IMR-90 (cell line): ENCODE measurements at regions not wholly inside any gene's neighbourhood (a gene's known extent, or its start where the extent isn't known, plus 50 kb on each side); places are given as distances from the start of the nearest gene placed in this dataset.
A peak's percentile ranks its signal among the peaks of the same experiment; 100 is the strongest.

Experiments used
- ATAC-seq: fragments of 200-7000 bp; cut with Tn5 transposase; 2 replicates; pipeline ENCODE4 v1.9.1; 2020; ENCODE audit warnings: low read depth, mild to moderate bottlenecking, moderate library complexity
- BruUV-seq: library from RNA; stranded (reverse); fragments of 400-500 nt; replicated peaks from 2 replicates; lab custom pipeline; 2021; lab: Mats Ljungman, UMichigan
- CTCF ChIA-PET: fragments of 300-600 bp; formaldehyde crosslinking; extraction: SDS; loops from one replicate; lab custom pipeline; 2021; ENCODE audit warnings: antibody characterized with exemption; lab: Yijun Ruan, JAX
- POLR2A ChIA-PET: fragments of 300-600 bp; sonication (Branson Sonifier 250); formaldehyde crosslinking; loops from one replicate; lab custom pipeline; 2022; ENCODE audit warnings: antibody characterized with exemption; ENCODE audit not compliant: unreplicated experiment; lab: Charles Lee
- DNase-seq: peaks from one replicate; pipeline ENCODE4 v3.0.0; 2013
- H2AFZ ChIP-seq: replicated peaks from 2 replicates; pipeline ENCODE3; 2013; ENCODE audit warnings: low read length, mild to moderate bottlenecking; ENCODE audit not compliant: poor library complexity
- H2AK5ac ChIP-seq: 2 replicates; pipeline ENCODE4 v1.6.1; 2013; ENCODE audit warnings: low read depth, low read length, inconsistent platforms
- H2AK9ac ChIP-seq: replicated peaks from 2 replicates; pipeline ENCODE3; 2013; ENCODE audit warnings: mild to moderate bottlenecking, low read depth, low read length, moderate library complexity; ENCODE audit not compliant: poor library complexity
- H2BK120ac ChIP-seq: 2 replicates; pipeline ENCODE4 v1.6.1; 2013; ENCODE audit warnings: low read depth, low read length, inconsistent platforms
- H2BK15ac ChIP-seq: 3 replicates; pipeline ENCODE4 v1.6.1; 2013; ENCODE audit warnings: low read depth, low read length, inconsistent platforms
- H2BK20ac ChIP-seq: 2 replicates; pipeline ENCODE4 v1.6.1; 2013; ENCODE audit warnings: low read depth, mild to moderate bottlenecking, inconsistent platforms, low read length, moderate library complexity
- H2BK5ac ChIP-seq: 2 replicates; pipeline ENCODE4 v1.6.1; 2013; ENCODE audit warnings: mild to moderate bottlenecking, low read depth, low read length, inconsistent platforms; ENCODE audit not compliant: poor library complexity, severe bottlenecking
- H3K14ac ChIP-seq: replicated peaks from 2 replicates; pipeline ENCODE4 v1.6.1; 2013; ENCODE audit warnings: low read depth, low read length, inconsistent platforms
- H3K18ac ChIP-seq: 2 replicates; pipeline ENCODE4 v1.6.1; 2013; ENCODE audit warnings: low read depth, low read length, control low read depth
- H3K23ac ChIP-seq: 2 replicates; pipeline ENCODE4 v1.6.1; 2013; ENCODE audit warnings: low read depth, low read length, inconsistent platforms
- H3K27ac ChIP-seq: 2 replicates; pipeline ENCODE4 v1.5.1; 2013; ENCODE audit warnings: mild to moderate bottlenecking, control low read depth, low read length; ENCODE audit not compliant: insufficient read depth
- H3K27me3 ChIP-seq: 2 replicates; pipeline ENCODE4 v1.6.1; 2013; ENCODE audit warnings: low read length; ENCODE audit not compliant: control insufficient read depth, insufficient read depth
- H3K36me3 ChIP-seq: 2 replicates; pipeline ENCODE4 v1.6.1; 2013; ENCODE audit warnings: low read length, mixed read lengths; ENCODE audit not compliant: control insufficient read depth, insufficient read depth
- H3K4ac ChIP-seq: 2 replicates; pipeline ENCODE4 v1.6.1; 2013; ENCODE audit warnings: low read depth, low read length, inconsistent platforms
- H3K4me1 ChIP-seq: 2 replicates; pipeline ENCODE4 v1.6.1; 2013; ENCODE audit warnings: low read length, mixed read lengths; ENCODE audit not compliant: control insufficient read depth, insufficient read depth
- H3K4me2 ChIP-seq: 2 replicates; pipeline ENCODE4 v1.6.1; 2013; ENCODE audit warnings: low read depth, mild to moderate bottlenecking, control low read depth, low read length, moderate library complexity
- H3K4me3 ChIP-seq: 2 replicates; pipeline ENCODE4 v1.5.1; 2013; ENCODE audit warnings: low read depth, mild to moderate bottlenecking, control low read depth, low read length, moderate library complexity; ENCODE audit not compliant: insufficient read depth
- H3K56ac ChIP-seq: 2 replicates; pipeline ENCODE4 v1.6.1; 2013; ENCODE audit warnings: low read length, inconsistent platforms; ENCODE audit not compliant: insufficient read depth; ENCODE audit errors: extremely low read depth
- H3K79me1 ChIP-seq, 2 experiments: 2 replicates each; pipeline ENCODE4 v1.6.1; 2013; ENCODE audit warnings: low read length in 2 of 2, inconsistent platforms in 1 of 2, low read depth in 1 of 2
- H3K9ac ChIP-seq: 2 replicates; pipeline ENCODE4 v1.6.1; 2013; ENCODE audit warnings: low read depth, low read length, control low read depth
- H3K9me1 ChIP-seq: 2 replicates; pipeline ENCODE4 v1.6.1; 2013; ENCODE audit warnings: low read length, inconsistent platforms; ENCODE audit not compliant: insufficient read depth
- H3K9me3 ChIP-seq: 2 replicates; pipeline ENCODE4 v1.6.1; 2013; ENCODE audit warnings: low read length; ENCODE audit not compliant: control insufficient read depth, insufficient read depth
- H4K20me1 ChIP-seq: 2 replicates; pipeline ENCODE4 v1.6.1; 2013; ENCODE audit warnings: low read length, inconsistent platforms; ENCODE audit not compliant: insufficient read depth
- H4K5ac ChIP-seq: 2 replicates; pipeline ENCODE4 v1.6.1; 2013; ENCODE audit warnings: mild to moderate bottlenecking, low read depth, low read length, control low read depth
- H4K8ac ChIP-seq, 2 experiments: 2 replicates each; pipeline ENCODE4 v1.6.1; 2013; ENCODE audit warnings: low read depth in 2 of 2, low read length in 2 of 2, control low read depth in 1 of 2, inconsistent platforms in 1 of 2
- H4K91ac ChIP-seq: 2 replicates; pipeline ENCODE4 v1.6.1; 2013; ENCODE audit warnings: low read depth, low read length, inconsistent platforms; ENCODE audit not compliant: insufficient read depth
- BHLHE40 ChIP-seq: fragments of 150-350 bp; IDR thresholded peaks from 2 replicates; pipeline ENCODE4 v1.6.1; 2016; ENCODE audit warnings: mild to moderate bottlenecking, low read depth, low read length
- CEBPB ChIP-seq: IDR thresholded peaks from 2 replicates; pipeline ENCODE4 v1.6.1; 2012; ENCODE audit warnings: low read depth, low read length, improper control_type of control experiment
- CHD1 ChIP-seq: IDR thresholded peaks from 2 replicates; pipeline ENCODE4 v1.6.1; 2012; ENCODE audit warnings: low read depth, low read length, improper control_type of control experiment
- MAFK ChIP-seq: IDR thresholded peaks from 2 replicates; pipeline ENCODE4 v1.6.1; 2012; ENCODE audit warnings: low read depth, low read length, improper control_type of control experiment
- RAD21 ChIP-seq: IDR thresholded peaks from 2 replicates; pipeline ENCODE4 v1.6.1; 2012; ENCODE audit warnings: low read length, improper control_type of control experiment
- USF2 ChIP-seq: fragments of 150-350 bp; IDR thresholded peaks from 2 replicates; pipeline ENCODE4 v1.6.1; 2017; ENCODE audit warnings: mild to moderate bottlenecking, antibody characterized with exemption, low read length, low read depth
- WGBS, 2 experiments: methylation state at CpG; one replicate each; pipeline versions ENCODE4 v1.1.5 to v1.1.7; 2013; ENCODE audit warnings: missing lambda C conversion rate in 2 of 2; ENCODE audit not compliant: insufficient read length in 1 of 2; ENCODE audit errors: extremely low coverage in 2 of 2; 5-methylcytosine and 5-hydroxymethylcytosine counted together
- dilution Hi-C: fragments of 300-500 bp; cut with HindIII; formaldehyde crosslinking; loops from one replicate; pipeline ENCODE4 v1.14.3; 2018; ENCODE audit warnings: low sequenced_read_pairs; ENCODE audit not compliant: unreplicated experiment
- in situ Hi-C: fragments of 300-500 bp; cut with MboI; formaldehyde crosslinking; loops from 3 replicates; pipeline ENCODE4 v1.14.3; 2019; ENCODE audit warnings: low sequenced_read_pairs, inconsistent platforms, mixed read lengths
- intact Hi-C: fragments of 100-400 bp; cut with micrococcal nuclease; formaldehyde crosslinking; loops from 2 replicates; pipeline ENCODE4 v1.10.0; 2022
- TF ChIP-seq, protein P1 (sequence below): conservative IDR thresholded peaks from 2 replicates; pipeline ENCODE4 v1.5.1; 2012; ENCODE audit warnings: mild to moderate bottlenecking, low read depth, low read length, improper control_type of control experiment

- TF ChIP-seq RAD21: no peak
- no peak for TF ChIP-seq CHD1
- TF ChIP-seq BHLHE40: no peak
Measured at GRCh38 chr4:29756966-29757365, 963.2 kb upstream of the PCDH7 start (continued).

- Histone ChIP-seq H2AK5ac (no peak overlapping the region), H2AFZ (no peak overlapping the region), H4K20me1 (no peaks in the 10 kb centered on the region), H3K79me1 (no peaks in the 10 kb centered on the region), H3K56ac (no peak overlapping the region), H4K8ac (no peak overlapping the region), H3K4ac (no peak overlapping the region), H3K18ac (no peak overlapping the region), H2AK9ac (no peak overlapping the region), H3K27ac (no peak overlapping the region), H2BK20ac (no peak overlapping the region), H3K9ac (no peak overlapping the region), H3K23ac (no peak overlapping the region), H3K4me3 (no peak overlapping the region), H4K5ac (no peak overlapping the region), H3K14ac (no peak overlapping the region), H2BK120ac (no peak overlapping the region), H3K9me3 (no peaks in the 10 kb centered on the region), H4K91ac (no peak overlapping the region), H3K4me2 (no peak overlapping the region), H3K4me1 (no peaks in the 10 kb centered on the region), H2BK15ac (no peak overlapping the region), H3K36me3 (no peaks in the 10 kb centered on the region), H2BK5ac (no peak overlapping the region), H3K27me3 (no peaks in the 10 kb centered on the region), H3K9me1 (no peaks in the 10 kb centered on the region)
- DNase-seq (no peak), ATAC-seq (no peak)
- in situ Hi-C loops: no loop called here
- WGBS, 2 experiments: no CpG with 5 or more reads among the region's 2 CpGs
- ChIA-PET CTCF (no interaction called here), POLR2A (no interaction called here)
- dilution Hi-C loops: no loop called here
- TF ChIP-seq CEBPB (no peak), MAFK (peak; percentile 87), USF2 (no peak)
- TF ChIP-seq, protein P1, sequence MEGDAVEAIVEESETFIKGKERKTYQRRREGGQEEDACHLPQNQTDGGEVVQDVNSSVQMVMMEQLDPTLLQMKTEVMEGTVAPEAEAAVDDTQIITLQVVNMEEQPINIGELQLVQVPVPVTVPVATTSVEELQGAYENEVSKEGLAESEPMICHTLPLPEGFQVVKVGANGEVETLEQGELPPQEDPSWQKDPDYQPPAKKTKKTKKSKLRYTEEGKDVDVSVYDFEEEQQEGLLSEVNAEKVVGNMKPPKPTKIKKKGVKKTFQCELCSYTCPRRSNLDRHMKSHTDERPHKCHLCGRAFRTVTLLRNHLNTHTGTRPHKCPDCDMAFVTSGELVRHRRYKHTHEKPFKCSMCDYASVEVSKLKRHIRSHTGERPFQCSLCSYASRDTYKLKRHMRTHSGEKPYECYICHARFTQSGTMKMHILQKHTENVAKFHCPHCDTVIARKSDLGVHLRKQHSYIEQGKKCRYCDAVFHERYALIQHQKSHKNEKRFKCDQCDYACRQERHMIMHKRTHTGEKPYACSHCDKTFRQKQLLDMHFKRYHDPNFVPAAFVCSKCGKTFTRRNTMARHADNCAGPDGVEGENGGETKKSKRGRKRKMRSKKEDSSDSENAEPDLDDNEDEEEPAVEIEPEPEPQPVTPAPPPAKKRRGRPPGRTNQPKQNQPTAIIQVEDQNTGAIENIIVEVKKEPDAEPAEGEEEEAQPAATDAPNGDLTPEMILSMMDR: no peak
- BruUV-seq: no TSS peak
- intact Hi-C loops: no loop called here
Measured at GRCh38 chr4:29762151-29762550, 958.0 kb upstream of the PCDH7 start.
